NCI-H69 (cell line): ENCODE measurements at regions not wholly inside any gene's neighbourhood (a gene's known extent, or its start where the extent isn't known, plus 50 kb on each side); places are given as distances from the start of the nearest gene placed in this dataset.

Experiments
- DNase-seq: peaks from one replicate; lab custom pipeline; 2025; lab: John Stamatoyannopoulos, UW

DNA sequence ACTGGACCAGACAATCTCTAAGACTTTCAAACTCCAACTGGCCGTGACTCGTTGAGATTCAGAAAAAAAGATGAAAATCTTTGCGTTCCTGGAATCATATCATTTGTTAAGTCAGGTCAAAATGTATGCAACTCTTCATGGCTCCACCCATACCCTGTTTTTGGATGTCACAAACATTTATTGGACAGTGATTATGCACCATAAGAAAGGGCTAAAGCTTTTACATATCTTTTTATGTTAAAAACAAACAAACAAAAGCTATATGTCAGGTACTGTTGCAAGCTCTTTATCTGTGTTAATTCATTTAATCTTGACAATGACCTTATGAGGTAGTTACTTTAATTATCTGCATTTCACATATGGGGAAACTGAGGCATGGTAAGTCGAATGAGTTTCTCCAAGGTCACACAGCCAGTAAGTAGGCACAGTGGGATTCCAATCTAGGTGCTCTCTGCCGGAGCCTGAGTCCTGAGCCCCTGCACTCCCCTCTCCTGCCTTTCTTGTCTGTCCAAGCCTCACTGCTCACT lies 145.7 kb upstream of the MYCN start:
- no peak for DNase-seq

DNA sequence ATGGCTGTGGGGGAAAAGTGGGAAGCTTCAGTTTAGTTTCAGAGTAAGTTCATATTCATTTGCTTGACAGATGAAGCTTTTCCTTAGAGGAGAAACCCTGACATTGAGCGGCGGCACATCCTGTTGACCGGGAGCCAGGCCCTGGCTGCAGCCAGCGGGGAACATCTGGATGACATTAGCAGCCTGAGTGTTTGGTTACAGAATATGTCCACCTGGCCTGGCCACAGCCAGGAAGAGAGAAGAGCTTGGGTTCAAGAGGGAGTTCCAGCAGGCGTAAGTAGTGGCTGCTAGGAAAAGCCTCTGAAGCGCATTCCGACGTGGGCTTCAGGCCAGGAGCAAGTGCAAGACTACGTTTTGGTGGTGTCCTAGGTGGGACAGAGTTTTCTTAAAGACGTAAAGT lies 144.9 kb upstream of the MYCN start:
- no peak for DNase-seq

DNA sequence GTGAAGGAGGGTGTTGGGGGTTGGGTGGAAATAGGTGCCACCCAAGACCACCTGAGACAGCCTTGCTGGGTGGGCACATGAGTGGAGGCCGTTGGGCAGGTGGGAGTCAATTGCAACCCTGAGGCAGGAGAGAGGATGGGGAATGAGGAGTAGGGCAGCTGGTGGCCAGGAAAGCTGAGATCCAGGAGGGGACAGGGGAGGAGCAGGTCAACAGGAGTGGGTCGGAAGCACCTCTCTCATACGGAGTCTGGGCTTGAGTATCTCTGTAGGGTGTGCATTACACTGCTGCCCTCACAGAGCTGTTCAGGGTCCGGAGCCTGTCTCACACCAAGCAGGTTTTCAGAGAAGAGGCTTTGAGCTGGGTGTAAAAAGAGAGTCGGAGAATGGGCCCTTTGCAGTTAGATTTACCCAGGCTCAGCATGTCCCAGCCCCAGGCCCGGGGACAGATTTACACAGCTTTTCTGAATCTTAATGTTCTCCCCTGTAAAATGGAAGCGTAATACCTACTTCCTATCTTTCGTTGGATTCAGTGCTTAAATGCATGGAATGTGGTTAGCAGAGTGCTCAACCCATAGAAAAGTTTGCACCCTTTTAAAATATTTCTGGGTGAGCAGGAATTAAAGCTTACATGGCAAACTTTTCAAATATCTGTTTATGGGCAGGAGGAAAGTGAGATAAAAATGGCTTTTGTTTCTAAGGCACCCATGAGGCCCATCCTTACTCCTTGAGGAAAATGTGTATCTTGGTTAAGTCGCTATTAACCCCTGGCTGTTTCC lies 144.0 kb upstream of the MYCN start:
- no peak for DNase-seq

DNA sequence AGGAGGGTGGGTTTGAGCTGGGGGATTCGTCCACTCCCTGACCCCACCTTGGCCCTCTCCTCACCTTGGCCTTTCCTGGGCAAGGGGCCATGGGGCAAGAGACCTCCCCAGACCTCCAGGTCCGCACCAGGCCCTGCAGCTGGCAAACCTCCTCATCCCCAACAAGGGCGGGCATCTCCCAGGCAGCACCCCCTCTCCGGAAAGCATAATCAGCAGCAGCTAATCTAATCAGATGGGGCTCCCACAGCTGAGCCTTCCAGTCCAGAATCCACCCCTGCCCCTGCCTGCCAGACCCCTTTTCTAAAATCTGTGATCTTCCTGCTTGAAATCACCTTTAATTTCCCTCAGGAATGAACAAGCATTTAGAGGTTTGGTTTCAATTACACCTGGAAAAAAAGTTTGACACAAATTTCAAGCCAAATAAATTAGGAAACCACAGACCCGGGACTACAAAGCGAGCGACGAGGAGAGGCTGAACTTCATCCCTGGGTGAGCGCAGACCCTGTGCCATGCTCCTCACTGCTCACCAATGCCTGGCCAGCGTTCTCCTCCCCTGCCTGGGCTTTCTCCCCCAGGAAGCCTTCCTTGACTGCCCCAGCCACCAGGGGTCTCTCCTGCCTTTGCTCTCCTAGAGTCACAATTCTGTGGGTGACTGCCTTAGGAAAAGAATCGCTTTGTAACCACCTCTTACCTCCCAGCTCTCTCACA lies 143.0 kb upstream of the MYCN start:
- no peak for DNase-seq

DNA sequence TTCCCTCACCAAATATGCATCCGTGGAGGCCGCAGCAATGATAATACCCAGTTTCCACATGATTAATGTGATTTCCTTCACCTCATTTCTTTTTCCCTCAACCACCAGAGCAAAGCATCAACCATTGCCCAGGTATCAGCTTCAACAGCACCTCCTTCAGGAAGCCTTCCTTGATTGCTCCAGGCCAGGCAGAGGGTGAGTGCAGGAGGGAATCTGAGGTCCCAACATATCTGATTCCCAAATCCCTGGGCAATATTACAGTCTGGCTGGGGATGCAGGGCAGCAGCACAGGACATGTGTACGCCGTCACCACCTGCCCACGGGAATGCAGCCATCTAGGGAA lies 142.4 kb upstream of the MYCN start:
- no peak for DNase-seq

DNA sequence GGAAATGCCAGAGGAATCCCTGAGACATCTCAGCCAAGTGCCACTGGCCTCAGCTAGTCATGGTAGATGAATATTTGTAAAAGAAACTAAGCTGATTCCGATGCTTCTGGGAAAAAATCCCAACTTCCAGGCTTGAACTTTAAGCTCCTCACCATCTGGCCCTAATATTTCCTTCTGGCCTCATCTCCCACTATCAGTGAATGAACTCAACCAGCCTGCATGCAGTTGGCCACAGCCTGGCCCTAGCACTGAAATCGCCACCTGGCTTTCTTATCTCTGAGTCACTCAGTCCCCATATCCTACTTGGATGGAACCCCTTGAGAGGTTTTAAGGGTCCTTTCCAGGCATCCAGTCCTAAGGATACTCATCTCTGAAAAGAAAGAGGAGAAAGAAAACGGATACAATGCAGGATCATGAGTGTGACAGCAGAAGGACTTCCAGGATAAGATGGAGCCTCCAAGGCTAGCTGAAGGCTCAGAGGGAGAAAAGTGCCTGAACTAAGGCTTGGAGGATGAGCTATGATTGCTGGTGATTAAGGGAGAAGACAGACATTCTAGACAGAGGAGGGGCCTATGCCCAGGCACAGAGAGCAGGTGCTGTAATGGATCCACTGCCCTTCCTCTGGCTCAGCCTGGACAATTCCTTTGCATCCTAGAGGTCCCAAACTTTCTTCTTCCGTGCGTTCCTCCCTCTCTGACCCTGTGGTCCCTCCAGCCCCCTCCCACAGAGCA lies 141.5 kb upstream of the MYCN start:
- no peak for DNase-seq

DNA sequence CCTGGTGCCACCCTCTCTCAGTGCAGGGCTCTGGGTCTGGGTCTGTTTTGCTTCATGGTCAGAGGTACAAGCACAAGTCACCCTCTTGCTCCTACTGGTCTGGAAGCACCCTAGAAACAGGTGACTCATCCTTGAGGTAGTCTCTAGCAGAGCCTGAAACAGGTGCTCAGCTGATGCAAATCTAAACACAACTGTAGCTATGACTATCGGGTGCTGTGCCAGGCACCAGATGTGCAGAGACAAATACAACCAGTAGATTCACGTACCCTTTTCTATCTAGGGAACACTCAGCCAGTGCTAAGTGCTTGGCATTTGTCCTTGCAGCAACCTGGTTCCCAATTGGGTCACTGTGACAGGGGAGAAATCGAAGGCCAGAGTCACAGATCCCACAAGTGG lies 140.9 kb upstream of the MYCN start:
- no peak for DNase-seq

DNA sequence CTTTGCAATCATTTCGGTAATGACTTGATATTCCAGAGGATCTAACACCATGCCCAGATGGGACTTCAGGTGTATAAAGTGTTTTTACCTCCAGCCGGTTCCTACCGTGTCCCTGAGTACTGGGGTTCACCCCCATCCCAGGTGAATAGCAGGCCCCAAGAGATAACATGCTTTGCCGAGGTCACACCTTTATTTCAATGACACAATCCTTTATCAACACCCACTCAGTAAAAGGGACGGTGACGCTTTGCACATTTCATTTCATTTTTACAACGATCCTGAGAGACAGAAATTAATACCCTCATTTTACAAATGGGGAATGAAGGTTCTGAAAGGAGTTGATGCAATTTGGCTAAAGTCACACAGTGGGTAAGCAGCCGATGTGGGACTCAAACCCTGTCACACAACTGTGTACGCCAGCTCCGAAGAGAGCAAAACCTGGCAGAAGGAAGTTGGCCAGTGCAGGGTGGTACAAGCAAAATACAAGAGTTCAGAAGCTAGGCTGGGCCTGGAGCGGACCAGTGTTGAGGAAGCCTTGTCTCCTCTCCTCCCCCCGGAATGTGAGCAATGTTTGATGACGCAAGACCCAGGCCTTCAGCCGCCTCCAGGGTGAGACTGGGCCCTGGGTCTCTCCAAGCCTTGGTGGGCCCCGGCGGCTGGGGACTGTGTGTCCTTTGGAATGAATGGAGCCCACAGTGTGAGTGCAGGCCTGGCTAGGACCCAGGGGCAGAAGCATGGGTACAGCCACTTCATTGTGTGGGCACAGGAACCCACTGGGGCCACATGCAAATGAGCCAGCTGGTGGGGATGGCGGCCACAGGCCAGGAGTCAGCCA lies 139.6 kb upstream of the MYCN start:
- DNase-seq = no peak

DNA sequence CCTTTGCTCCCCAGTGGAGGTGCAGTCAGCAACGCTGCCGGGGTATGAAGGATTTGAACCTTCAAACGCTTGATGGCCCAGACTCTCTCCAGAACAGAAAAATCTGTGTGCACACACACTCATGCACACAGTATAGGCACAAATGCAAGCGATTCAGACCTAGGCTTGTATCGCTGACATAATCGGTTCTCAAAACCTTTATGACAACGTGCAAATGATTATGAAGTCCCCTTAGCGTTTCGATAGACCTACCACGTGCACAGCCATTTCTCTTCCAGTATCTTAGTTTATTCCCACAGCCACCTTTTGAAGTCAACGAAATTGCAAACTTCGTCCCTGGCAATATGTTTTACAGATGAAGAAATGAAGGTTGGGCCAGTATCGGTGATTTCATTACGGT lies 138.9 kb upstream of the MYCN start:
- no peak for DNase-seq

DNA sequence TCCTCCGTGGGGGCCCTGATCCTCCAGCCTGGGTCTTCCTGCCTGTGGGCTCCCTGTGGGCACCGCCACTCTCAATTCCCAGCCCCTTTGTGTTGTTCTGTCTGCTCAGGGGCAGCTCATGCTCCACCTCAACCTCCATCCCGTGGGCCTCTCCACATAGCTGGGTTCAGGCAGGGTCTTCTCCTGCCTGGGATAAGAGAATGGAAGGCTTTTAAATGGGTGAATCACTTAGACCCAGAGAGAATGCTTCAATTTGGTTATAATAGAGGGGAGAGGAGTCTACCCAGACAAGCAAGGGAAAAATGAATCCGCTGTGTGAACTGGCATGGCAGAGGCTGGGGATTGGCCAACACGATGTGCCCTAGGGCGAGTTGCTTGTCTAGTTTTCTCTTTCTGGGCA lies 138.4 kb upstream of the MYCN start:
- DNase-seq = no peak

DNA sequence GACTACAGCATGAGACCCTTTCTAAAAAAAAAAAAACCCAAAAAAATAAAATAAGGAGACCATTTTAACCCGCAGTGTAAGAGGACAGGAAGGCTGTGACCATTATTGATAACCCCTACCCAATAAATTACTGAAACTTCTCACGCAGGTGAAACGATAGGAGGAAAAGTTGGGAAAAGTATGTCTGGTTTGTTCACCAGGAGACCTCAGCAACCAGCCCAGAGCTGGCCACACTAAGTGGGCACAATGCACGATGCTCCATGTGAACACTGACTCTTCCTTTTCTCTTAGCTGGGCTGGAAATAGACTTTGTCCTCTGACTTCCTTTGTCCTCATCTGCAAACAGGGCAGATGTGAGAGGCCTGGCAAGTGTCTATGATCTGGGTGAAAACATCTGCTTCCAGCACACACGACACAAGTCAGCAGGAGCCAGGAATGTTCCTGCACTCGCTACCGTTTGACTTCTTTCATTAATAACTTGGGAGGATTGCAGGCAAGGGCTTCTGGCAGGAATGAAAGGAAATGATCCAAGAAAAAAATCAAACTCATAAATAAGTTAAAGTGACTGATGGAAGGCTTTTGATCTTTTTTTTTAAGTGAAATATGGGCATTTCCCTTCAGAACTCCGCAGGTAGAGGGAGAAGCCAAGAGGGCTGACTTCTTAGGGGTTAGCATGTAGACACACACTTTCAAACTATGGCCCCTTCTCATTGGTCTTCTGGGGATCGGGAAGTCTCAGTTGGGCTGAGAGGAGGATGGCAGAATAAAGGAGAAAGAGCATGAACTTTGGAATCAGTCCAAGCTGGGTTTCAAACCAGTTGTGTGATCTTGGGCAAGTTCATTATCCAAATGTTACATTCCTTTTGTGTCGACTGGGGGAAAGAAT lies 137.4 kb upstream of the MYCN start:
- no peak for DNase-seq

DNA sequence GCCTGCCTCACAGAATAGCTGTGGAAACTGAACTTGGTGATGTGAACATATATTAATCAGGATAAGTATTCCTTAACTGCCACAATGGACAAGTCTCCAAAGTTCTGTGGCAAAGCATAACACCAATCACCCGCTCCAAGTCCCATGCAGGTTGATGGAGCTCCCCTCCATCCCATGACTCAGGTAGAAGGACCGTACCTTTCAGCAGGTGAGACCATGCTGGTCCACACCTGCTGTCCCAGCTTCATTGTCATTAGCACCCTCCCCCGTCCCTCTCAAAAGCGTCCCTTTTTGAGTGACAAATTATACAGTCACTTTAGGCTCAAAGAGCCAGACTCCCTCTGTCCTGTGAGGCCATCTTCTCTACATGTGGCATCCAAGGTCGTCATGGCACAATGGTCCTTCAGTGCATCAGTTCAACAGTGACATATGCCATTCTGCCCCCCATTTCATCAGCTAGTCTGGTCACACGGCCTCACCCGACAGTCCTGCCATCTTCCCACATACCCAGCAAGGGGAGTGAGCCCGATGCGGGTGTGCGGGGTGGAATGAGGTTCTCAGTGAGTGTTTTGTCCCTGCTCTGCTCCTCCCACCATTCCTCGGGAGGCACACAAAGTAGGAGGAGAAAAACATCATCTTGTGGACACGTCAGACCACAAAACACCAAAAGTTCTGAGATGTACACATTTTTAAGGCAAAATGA lies 136.7 kb upstream of the MYCN start:
- DNase-seq = no peak

DNA sequence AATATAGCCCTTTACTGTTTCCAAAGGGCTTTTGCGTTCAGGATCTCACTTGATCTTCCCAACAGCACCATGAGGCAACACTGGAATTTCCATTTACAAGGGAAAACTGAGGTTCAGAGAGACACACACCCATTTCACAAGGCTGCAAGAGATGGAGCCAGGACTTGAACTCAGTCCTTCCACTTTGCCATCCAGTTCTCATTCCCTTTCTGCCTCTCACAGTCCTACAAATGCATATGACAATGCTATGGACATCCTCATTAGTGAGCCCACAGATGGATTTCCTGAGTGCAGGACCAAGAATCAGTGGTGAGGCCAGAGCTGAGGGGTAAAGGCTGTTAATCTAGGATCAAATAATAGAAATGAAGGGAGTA lies 136.1 kb upstream of the MYCN start:
- no peak for DNase-seq

DNA sequence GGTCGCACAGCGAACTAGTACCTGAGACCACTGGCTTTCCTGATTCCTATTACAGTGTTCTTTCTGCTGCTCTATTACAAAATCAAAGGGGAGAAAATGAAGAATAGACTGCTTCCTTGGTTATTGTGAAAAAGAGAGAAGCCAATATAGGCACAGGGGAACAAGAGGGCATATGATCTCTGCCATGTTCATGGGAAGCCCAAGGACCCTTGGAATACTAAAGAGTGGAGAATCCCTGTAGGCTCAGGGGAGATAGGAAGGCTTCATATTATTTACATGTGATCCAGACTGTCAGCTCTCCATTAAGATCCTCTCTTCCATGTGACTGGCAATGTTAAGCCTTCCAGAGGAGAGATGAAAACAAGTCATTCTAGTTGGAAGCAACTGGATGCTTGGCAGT lies 135.7 kb upstream of the MYCN start:
- no peak for DNase-seq

DNA sequence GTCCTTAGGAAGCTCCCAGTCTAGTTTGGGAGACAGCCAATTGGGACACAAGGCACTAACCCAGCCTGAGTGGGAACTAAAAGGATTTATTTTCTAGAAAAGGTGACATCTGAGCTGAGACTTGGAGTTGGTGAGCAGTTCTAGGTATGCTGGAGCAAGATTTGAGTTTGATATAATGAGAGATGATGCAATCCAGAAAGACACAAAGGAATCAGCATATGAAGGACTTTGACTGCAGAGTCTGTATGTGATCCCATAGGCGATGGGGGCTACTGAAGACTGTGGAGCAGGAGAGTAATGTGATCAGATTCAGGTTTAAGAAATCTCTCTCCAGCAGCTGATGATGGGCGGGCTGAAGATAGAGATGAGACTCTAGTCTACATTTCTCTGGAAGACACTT lies 135.1 kb upstream of the MYCN start:
- DNase-seq = no peak

DNA sequence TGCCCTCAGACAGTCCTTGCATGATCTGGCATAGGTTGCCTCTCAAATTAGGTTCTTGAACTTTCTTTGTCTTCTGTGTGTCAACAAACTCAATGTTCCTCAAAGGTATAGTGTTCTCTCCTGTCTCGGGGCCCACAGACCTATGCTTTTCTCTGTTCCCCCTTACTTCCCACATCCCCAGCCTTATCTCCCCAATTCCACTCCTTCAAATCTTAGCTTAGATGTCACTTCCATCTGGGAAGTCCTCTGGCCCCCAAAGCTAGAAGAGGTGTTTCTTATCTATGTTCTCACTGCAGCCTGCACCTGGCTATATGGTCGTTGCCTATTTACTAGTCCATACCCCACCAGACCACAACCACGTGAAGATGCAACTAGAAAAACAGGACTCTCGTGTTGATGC lies 134.6 kb upstream of the MYCN start:
- DNase-seq = no peak

DNA sequence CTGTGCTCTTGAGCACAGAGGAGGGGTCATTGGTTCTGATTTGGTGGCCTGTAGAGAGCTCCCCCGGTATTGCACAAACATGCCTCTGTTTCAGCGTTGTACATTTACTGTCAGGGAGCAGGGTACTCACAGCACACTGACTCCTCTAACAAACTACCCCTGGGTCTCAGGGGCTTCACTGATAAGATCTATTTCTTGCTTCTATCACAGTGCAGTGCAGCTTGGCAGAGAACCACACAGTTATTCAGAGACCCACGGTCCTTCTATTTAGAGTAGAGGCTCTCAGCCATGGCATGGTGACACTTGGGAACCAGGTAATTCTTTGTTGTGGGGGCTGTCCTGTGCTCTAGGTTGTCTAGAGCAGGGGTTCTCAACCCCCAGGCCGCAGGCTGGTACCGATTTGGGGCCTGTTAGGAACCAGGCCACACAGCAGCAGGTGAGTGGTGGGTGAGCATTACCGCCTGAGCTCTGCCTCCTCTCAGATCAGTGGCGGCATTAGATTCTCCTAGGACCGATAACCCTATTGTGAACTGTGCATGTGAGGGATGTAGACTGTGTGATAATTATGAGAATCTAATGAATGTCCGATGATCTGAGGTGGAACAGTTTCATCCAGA lies 133.4 kb upstream of the MYCN start:
- no peak for DNase-seq

DNA sequence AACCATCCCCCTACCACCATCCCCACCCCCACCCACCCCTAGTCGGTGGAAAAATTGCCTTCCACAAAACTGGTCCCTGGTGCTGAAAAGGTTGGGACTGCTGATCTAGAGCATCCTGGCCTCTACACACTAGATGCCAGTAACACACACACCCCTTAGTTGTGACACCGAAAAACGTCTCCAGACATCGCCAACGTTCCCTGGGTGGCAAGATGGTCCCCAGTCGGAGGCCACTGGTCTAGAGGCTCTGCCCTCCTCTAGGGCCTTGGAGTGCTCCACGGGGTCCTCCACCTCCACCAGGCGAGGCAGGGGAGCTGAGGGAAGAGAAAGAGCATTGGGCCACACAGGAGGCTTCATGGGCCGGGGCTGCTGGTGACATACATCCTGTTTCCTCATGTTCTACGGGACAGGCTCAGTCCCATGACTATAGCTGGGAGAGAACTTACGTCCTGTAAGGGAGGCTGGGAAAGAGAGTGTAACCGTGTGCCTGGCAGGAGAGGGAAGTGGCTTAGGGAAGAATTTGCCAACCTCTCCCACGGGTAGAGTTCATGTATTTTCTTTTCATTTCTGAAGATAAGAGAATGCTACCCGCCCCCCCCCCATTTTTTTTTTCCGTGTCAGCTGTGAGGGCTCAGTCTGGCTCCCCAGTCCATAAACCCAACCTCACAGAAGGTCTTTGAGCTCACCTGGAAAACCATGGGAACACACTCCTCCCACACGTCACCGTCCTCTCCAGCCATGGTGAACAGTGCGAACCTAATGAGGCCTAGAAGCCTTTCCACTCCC lies 132.7 kb upstream of the MYCN start:
- DNase-seq = no peak

DNA sequence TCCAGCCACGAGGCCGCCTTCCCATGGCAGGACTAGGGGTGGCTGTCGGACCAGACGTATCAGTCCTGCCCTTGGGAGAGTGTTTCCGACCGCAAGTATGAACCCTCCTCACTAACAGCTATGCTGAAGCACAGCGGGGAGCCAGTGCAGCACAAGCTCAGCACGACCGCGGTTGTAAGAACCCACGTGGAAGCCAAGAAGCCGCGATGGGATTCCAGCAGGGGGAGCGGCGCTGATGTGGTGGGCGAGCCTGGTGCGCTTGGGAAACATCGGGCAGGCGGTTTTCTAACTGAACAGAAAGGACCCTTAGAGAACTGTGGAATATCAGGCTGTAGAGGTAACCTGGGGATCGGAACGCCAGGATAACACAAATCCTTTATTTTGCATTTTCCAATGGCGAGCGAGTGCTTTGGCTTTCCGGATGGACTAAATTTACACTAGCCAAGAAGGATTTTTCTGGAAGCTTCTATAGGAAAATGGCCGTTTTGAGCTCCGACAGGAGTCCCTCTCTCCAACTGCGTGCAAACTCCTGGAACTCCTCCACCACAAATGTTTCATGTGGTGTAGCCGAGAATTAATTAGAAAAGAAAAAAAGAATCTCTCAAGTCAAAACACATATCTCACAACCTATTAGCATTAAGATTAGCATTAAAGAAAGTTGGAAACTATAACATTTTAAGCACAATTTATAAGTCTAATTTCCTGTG lies 132.0 kb upstream of the MYCN start:
- DNase-seq = no peak
